Neural cell (in vitro differentiated cells): ENCODE measurements at regions not wholly inside any gene's neighbourhood (a gene's known extent, or its start where the extent isn't known, plus 50 kb on each side); places are given as distances from the start of the nearest gene placed in this dataset.

Experiments used
- EP300 ChIP-seq: fragments of 450-650 bp; conservative IDR thresholded peaks from 2 replicates; pipeline ENCODE4 v1.6.1; 2014; ENCODE audit warnings: antibody characterized with exemption, mild to moderate bottlenecking, moderate library complexity; ENCODE audit not compliant: poor library complexity, severe bottlenecking
- EZH2 ChIP-seq: fragments of 200-600, 300-800 bp; shearing (Covaris generic), sonication (generic); IDR thresholded peaks from 2 replicates; pipeline ENCODE4 v1.6.1; 2014; ENCODE audit warnings: antibody characterized with exemption, low read length, borderline replicate concordance, mild to moderate bottlenecking; ENCODE audit not compliant: insufficient read depth, poor library complexity, severe bottlenecking
- TF ChIP-seq, protein P1 (sequence below): IDR thresholded peaks from 2 replicates; pipeline ENCODE4 v1.6.1; 2012; ENCODE audit warnings: borderline replicate concordance
- TF ChIP-seq, protein P2 (sequence below): fragments of 450-650 bp; IDR thresholded peaks from 2 replicates; pipeline ENCODE4 v1.5.1; 2014; ENCODE audit warnings: antibody characterized with exemption, mild to moderate bottlenecking, moderate library complexity; ENCODE audit not compliant: poor library complexity, severe bottlenecking

DNA sequence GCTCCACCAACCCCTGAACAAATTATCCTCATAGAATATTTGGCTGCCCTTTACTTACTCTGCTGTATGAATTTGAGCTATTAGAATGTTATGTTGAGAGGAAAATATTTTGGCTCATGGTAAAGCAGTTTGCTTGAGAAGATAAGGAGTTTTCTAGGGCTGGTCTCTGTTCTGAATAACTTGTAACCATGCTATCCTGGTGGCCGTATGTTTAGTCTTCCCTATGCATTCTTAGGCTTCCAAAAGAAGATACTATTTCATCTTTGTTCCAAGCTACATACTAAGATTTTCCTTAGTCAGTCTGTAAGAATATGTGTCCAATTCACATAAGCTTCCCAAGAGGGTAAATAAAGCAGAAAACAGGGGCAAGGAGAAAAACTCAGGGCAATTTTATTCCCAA lies 1105.1 kb upstream of the PIK3C3 start:
- TF ChIP-seq, protein P1, sequence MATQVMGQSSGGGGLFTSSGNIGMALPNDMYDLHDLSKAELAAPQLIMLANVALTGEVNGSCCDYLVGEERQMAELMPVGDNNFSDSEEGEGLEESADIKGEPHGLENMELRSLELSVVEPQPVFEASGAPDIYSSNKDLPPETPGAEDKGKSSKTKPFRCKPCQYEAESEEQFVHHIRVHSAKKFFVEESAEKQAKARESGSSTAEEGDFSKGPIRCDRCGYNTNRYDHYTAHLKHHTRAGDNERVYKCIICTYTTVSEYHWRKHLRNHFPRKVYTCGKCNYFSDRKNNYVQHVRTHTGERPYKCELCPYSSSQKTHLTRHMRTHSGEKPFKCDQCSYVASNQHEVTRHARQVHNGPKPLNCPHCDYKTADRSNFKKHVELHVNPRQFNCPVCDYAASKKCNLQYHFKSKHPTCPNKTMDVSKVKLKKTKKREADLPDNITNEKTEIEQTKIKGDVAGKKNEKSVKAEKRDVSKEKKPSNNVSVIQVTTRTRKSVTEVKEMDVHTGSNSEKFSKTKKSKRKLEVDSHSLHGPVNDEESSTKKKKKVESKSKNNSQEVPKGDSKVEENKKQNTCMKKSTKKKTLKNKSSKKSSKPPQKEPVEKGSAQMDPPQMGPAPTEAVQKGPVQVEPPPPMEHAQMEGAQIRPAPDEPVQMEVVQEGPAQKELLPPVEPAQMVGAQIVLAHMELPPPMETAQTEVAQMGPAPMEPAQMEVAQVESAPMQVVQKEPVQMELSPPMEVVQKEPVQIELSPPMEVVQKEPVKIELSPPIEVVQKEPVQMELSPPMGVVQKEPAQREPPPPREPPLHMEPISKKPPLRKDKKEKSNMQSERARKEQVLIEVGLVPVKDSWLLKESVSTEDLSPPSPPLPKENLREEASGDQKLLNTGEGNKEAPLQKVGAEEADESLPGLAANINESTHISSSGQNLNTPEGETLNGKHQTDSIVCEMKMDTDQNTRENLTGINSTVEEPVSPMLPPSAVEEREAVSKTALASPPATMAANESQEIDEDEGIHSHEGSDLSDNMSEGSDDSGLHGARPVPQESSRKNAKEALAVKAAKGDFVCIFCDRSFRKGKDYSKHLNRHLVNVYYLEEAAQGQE = no peak
- TF ChIP-seq EZH2 (no peak), EP300 (no peak)
- TF ChIP-seq, protein P2, sequence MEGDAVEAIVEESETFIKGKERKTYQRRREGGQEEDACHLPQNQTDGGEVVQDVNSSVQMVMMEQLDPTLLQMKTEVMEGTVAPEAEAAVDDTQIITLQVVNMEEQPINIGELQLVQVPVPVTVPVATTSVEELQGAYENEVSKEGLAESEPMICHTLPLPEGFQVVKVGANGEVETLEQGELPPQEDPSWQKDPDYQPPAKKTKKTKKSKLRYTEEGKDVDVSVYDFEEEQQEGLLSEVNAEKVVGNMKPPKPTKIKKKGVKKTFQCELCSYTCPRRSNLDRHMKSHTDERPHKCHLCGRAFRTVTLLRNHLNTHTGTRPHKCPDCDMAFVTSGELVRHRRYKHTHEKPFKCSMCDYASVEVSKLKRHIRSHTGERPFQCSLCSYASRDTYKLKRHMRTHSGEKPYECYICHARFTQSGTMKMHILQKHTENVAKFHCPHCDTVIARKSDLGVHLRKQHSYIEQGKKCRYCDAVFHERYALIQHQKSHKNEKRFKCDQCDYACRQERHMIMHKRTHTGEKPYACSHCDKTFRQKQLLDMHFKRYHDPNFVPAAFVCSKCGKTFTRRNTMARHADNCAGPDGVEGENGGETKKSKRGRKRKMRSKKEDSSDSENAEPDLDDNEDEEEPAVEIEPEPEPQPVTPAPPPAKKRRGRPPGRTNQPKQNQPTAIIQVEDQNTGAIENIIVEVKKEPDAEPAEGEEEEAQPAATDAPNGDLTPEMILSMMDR = no peak
